GM10248 (cell line): ENCODE measurements at regions not wholly inside any gene's neighbourhood (a gene's known extent, or its start where the extent isn't known, plus 50 kb on each side); places are given as distances from the start of the nearest gene placed in this dataset.
"Not testable (repeated sequence)": the region's sequence is repeated elsewhere in the genome, so short reads cannot be mapped to it uniquely, and the experiment has no call there.

Experiments used
- CTCF ChIA-PET: fragments of 300-600 bp; sonication (Branson Sonifier 250); formaldehyde crosslinking; extraction: SDS; loops from one replicate; lab custom pipeline; 2021; ENCODE audit warnings: antibody characterized with exemption; lab: Yijun Ruan, JAX
- POLR2A ChIA-PET: fragments of 350-650 bp; sonication (Branson Sonifier 250); formaldehyde crosslinking; extraction: SDS; loops from one replicate; lab custom pipeline; 2020; ENCODE audit warnings: antibody characterized with exemption; lab: Yijun Ruan, JAX
- DNase-seq: peaks from one replicate; pipeline ENCODE4 v3.0.0; 2012; ENCODE audit errors: extremely low spot score
- TF ChIP-seq, protein P1 (sequence below): IDR thresholded peaks from 2 replicates; pipeline ENCODE4 v1.5.1; 2012; ENCODE audit warnings: mild to moderate bottlenecking, low read depth; ENCODE audit errors: extremely low read depth, missing control alignments, control extremely low read depth

DNA sequence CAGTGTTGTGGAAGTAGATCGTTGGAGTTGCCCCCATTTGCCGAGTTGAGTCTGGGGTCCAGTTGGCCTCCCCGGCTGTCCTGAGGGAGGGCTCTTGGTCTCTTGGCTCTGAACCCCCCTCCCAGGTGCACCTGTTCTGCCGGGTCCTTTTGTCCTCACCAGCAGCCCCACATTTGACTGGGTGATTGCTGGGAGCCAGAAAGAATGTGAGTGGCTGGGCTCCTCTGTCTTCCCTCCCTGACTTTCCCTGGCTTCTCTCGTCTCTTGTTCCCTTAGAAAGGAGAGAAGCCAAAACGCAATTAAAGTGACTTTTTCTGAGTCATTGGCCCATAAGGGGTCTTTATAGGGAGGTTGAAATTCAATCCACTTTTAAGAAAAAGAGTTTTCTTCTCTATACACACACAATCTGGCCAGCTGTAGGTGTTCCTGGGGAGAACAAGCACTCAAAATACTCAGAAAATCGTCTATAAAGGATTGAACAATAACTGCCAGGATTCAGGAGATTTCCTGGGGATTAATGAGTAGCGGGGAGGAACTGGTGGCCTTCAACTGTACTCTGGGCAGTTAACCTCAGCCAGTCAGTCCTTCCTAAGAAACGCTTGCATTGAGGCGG lies 131.0 kb downstream of the TMEM182 start:
- DNase-seq: no peak
- ChIA-PET POLR2A (no interaction called here), CTCF (no interaction called here)
- TF ChIP-seq, protein P1, sequence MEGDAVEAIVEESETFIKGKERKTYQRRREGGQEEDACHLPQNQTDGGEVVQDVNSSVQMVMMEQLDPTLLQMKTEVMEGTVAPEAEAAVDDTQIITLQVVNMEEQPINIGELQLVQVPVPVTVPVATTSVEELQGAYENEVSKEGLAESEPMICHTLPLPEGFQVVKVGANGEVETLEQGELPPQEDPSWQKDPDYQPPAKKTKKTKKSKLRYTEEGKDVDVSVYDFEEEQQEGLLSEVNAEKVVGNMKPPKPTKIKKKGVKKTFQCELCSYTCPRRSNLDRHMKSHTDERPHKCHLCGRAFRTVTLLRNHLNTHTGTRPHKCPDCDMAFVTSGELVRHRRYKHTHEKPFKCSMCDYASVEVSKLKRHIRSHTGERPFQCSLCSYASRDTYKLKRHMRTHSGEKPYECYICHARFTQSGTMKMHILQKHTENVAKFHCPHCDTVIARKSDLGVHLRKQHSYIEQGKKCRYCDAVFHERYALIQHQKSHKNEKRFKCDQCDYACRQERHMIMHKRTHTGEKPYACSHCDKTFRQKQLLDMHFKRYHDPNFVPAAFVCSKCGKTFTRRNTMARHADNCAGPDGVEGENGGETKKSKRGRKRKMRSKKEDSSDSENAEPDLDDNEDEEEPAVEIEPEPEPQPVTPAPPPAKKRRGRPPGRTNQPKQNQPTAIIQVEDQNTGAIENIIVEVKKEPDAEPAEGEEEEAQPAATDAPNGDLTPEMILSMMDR: no peak

DNA sequence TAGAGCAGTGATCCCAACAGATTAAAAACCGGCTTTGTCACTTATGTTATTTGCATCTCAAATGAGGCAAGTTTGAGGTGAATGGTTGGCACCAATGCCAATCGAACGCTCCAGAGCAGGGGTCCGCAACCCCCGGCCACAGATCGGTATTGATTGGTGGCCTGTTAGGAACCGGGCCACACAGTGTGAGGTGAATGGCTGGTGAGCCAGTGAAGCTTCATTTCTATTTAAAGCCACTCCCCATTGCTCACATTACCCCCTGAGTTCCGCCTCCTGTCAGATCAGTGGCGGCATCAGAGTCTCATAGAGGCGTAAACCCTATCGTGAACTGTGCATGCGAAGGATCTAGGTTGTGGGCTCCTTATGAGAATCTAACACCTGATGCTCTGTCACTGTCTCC lies 132.0 kb downstream of the TMEM182 start:
- ChIA-PET CTCF (interaction anchor here (0.8 to 1.2 kb wide), 3 partner anchors 8 to 12 kb away, joined by 3 read pairs; no protein-coding TSS in a partner anchor), POLR2A (no interaction called here)
- no peak for DNase-seq
- TF ChIP-seq, protein P1: no peak

DNA sequence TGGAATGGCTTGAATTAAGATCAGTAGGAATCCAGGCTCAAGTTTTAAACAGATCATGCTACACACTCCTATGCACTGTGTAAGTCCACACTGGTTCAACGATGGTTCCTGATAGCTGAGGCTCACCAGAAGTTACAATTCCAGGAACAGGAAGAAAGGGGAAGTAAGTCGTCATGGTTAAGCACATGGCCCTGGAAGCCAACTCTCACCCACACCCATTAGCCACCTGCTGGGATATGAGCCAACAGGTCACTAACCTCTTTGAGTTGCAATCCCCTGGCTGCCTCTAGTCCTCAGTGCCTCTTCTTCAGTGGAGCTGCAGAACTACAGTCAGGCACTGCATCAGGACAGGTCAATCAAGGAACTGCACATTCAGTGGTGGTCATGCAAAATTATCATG lies 133.5 kb downstream of the TMEM182 start:
- TF ChIP-seq, protein P1: no peak
- POLR2A ChIA-PET: interaction anchor here (0.6 kb wide), 1 partner anchor 1063 kb away, joined by 3 read pairs; no protein-coding TSS in a partner anchor
- CTCF ChIA-PET: interaction anchor here (0.9 to 1.2 kb wide), 4 partner anchors 12 to 56 kb away, joined by 3 read pairs; no protein-coding TSS in a partner anchor
- DNase-seq: no peak

DNA sequence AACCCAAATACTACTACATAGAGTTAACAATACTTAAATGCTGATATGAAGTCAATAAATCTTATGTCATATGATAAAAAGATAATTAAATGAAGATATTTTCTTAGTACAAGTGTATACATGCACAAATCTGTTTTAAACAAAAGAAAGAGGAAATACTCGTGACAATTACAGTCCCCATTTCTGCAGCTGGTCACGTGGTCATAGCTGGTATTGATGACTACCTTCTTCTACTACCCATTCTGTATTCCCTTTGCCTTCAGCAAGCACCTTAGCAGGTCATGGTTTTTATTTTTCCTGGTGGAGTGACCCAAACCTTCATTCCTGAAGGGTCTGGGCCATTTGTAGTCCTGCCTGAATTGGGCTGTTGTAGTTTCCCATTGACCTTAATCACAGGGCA lies 147.4 kb downstream of the TMEM182 start:
- CTCF ChIA-PET: interaction anchor here (1.6 kb wide), 1 partner anchor 28 kb away, joined by 3 read pairs; no protein-coding TSS in a partner anchor
- POLR2A ChIA-PET, DNase-seq: not testable (repeated sequence)

DNA sequence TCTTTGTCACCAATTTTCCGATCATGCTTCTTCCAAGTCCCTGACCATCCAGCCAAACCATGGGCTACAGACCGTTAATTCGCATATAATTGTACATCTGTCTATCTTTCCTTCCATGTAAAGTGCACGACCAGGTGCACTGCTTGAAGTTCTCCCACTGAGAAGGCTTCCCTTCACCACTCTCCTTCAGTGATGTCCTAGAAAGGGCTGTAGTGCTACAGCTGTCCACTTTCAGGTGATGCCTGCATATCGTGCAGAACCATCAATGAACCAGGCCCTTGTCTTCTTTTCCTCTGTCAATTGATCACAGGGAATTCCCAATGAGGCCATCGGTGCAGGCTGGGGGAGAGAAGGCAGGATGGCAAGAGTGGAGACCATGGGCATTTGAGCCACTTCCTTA lies 148.9 kb downstream of the TMEM182 start:
- no peak for DNase-seq
- ChIA-PET POLR2A (no interaction called here), CTCF (no interaction called here)
- TF ChIP-seq, protein P1: no peak

DNA sequence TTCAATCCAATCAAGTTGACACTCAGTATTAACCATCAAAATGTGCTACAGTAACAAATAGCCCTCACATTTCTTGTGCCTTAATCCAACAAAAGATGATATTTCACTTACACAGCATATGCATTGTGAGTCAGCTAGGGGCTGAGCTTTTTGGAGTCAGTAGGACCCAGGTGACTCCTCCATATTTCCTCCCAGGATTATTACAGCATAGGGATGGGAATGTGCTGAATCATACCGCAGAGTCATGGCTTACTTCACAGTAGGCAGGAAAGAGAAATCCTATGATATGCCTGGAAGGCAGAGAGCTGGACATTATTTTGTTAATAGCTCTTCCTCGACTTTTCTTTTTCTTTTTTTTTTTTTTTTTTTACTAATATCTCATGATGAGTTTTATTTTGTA lies 153.3 kb downstream of the TMEM182 start:
- TF ChIP-seq, protein P1: no peak
- ChIA-PET CTCF (interaction anchor here (1.0 kb wide), 1 partner anchor 12 kb away, joined by 3 read pairs; no protein-coding TSS in a partner anchor), POLR2A (no interaction called here)
- DNase-seq: no peak

DNA sequence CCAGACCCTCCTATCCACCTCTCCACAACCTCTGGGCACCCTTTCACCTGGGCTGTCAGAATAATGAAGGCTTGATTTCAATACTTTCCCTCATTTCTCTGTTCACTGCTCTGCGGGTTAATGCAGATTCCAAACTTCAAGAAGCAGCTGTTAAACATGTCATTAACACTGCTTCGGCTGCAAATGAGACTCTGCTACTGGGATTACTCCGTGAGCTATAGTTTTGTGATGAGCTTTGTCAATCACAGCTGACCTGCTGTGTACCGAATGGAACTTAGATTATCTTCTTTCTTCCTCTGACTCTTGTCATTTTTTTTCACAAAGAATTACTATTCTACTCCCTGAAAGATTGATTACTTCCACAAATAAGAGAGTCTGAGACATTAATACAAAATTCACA lies 160.5 kb downstream of the TMEM182 start:
- ChIA-PET CTCF (interaction anchor here (2.1 to 2.6 kb wide), 2 partner anchors 8 to 14 kb away, joined by 5 to 11 read pairs; no protein-coding TSS in a partner anchor), POLR2A (no interaction called here)
- DNase-seq: no peak
- TF ChIP-seq, protein P1: no peak
